ENCODE measurements at regions not wholly inside any gene's neighbourhood (a gene's known extent, or its start where the extent isn't known, plus 50 kb on each side); places are given as distances from the start of the nearest gene placed in this dataset.

DNA sequence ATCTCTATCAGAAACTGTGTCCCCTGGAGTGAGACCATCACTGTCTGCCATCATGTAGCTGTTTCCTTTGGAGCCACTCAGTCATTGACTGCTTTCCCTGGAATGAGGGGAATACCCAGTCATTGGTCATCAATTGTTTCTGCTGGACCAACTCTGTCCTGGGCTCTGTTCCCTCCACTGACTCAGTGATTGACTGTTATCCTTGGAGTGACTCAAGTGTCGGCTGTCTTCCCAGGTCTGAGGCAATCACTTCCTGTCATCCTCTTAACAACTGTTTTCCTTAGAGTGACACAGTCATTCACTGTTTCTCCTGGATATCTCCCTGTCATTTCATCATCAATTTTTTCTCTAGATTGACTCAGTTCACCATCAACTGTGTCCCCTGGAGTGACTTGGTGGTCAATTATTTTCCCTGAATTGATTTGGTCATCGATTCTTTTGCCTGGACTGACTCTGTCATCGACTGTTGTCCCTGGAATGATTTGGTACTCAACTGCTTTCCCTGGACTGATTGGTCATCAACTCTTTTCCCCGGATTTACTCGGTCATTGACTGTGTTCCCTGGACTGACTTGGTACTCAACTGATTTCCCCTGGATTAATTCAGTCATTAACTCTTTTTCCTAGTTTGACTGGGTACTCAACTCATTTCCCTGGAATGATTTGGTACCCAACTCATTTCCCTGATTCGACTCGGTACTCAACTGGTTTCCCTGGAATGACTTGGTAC, 327.9 kb upstream of the VCX start:
- Mint-ChIP-seq H3K4me3 (no peak overlapping the region), H3K9me3 (peaks cover 0 to 6% (median 2%) of the 10 kb centered on the region in 11 donors), H3K27ac (no peak overlapping the region), H3K4me1 (no peaks in the 10 kb centered on the region), H3K27me3 (no peaks in the 10 kb centered on the region), H3K36me3 (no peaks in the 10 kb centered on the region)
- H3K4me1 ChIP-seq (ENCODE audit: control insufficient read depth in 2 of 2, insufficient read depth in 2 of 2, low read length in 2 of 2) = no peaks in the 10 kb centered on the region
- no peaks in the 10 kb centered on the region for H3K9me3 ChIP-seq (ENCODE audit: control insufficient read depth in 2 of 3, low read length in 3 of 3)
- H3K4me3 ChIP-seq (ENCODE audit: low read length) = no peak overlapping the region
- no peak for DNase-seq
- ATAC-seq = no peak
- H3K36me3 ChIP-seq (ENCODE audit: control insufficient read depth in 2 of 3, insufficient read depth in 3 of 3, low read length in 3 of 3) = no peaks in the 10 kb centered on the region
- ChIA-PET POLR2A (no interaction called here), CTCF (no interaction called here)
- H3K27ac ChIP-seq (ENCODE audit: low read depth, low read length) = no peak overlapping the region
- no peaks in the 10 kb centered on the region for H3K27me3 ChIP-seq (ENCODE audit: control insufficient read depth in 2 of 2, insufficient read depth in 2 of 2, low read length in 2 of 2)
- intact Hi-C loops (cut with micrococcal nuclease) = no loop called here

DNA sequence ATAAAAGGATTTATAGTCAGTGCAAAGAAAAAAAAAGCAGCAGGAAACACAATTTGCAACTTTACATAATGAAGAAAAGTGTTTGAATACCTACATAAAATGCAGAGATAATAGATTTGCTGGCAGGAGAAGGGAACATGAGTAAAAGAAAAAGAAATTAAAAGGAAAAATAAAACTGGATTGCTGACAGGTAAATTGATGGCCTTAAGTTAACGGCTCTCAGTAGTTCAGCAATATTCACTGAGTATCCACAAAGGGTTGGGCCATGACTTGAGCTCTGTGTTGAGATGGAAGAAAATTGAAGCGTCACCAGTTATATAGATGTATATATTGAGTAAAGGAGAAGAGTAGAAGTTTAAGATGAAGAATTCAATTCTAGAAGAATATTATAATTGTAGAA, 330.1 kb upstream of the VCX start:
- Mint-ChIP-seq H3K27ac (no peak overlapping the region), H3K4me3 (no peak overlapping the region), H3K27me3 (no peaks in the 10 kb centered on the region), H3K36me3 (no peaks in the 10 kb centered on the region), H3K9me3 (peaks cover 0 to 6% (median 0%) of the 10 kb centered on the region in 11 donors), H3K4me1 (no peaks in the 10 kb centered on the region)
- H3K4me1 ChIP-seq (ENCODE audit: control insufficient read depth in 2 of 2, insufficient read depth in 2 of 2, low read length in 2 of 2) = no peaks in the 10 kb centered on the region
- H3K27me3 ChIP-seq (ENCODE audit: control insufficient read depth in 2 of 2, insufficient read depth in 2 of 2, low read length in 2 of 2) = no peaks in the 10 kb centered on the region
- no peaks in the 10 kb centered on the region for H3K36me3 ChIP-seq (ENCODE audit: control insufficient read depth in 2 of 3, insufficient read depth in 3 of 3, low read length in 3 of 3)
- no peak overlapping the region for H3K27ac ChIP-seq (ENCODE audit: low read depth, low read length)
- ChIA-PET POLR2A (no interaction called here), CTCF (no interaction called here)
- ATAC-seq = no peak
- DNase-seq = no peak
- no peak overlapping the region for H3K4me3 ChIP-seq (ENCODE audit: low read length)
- intact Hi-C loops (cut with micrococcal nuclease) = no loop called here
- H3K9me3 ChIP-seq (ENCODE audit: control insufficient read depth in 2 of 3, low read length in 3 of 3) = no peaks in the 10 kb centered on the region

DNA sequence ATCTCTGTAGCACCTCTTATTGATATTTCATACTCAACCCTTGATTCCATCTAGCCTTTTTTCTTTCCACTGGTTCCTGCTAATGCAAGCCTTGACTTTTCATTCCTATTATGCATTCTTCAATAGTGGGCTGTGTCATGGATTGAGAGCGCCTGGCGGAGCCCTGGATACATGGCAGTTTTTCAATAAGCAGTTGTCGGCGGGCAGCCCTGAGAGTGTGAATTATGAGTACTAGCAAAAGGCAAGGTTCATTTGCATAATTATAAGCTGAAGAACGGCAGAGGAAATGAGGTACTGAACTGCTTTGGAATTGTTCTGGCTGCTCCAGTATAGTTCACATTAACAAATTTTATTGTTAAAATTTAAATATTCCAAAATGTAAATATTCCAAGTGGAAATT, 339.7 kb upstream of the VCX start:
- Histone ChIP-seq H3K4me1 (ENCODE audit: control insufficient read depth in 2 of 2, insufficient read depth in 2 of 2, low read length in 2 of 2) (no peaks in the 10 kb centered on the region), H3K27ac (ENCODE audit: low read depth, low read length) (no peak overlapping the region), H3K27me3 (ENCODE audit: control insufficient read depth in 2 of 2, insufficient read depth in 2 of 2, low read length in 2 of 2) (no peaks in the 10 kb centered on the region), H3K36me3 (ENCODE audit: control insufficient read depth in 2 of 3, insufficient read depth in 3 of 3, low read length in 3 of 3) (no peaks in the 10 kb centered on the region), H3K9me3 (ENCODE audit: control insufficient read depth in 2 of 3, low read length in 3 of 3) (no peaks in the 10 kb centered on the region), H3K4me3 (ENCODE audit: low read length) (no peak overlapping the region)
- H3K27me3 Mint-ChIP-seq = no peaks in the 10 kb centered on the region
- intact Hi-C loops (cut with micrococcal nuclease) = no loop called here
- H3K36me3 Mint-ChIP-seq = no peaks in the 10 kb centered on the region
- peaks cover 0 to 16% (median 5%) of the 10 kb centered on the region in 11 donors for H3K9me3 Mint-ChIP-seq
- CTCF ChIA-PET = no interaction called here
- POLR2A ChIA-PET = no interaction called here
- H3K4me3 Mint-ChIP-seq = no peak overlapping the region
- ATAC-seq (no peak), DNase-seq (no peak)
- H3K27ac Mint-ChIP-seq = no peak overlapping the region
- H3K4me1 Mint-ChIP-seq = no peaks in the 10 kb centered on the region

DNA sequence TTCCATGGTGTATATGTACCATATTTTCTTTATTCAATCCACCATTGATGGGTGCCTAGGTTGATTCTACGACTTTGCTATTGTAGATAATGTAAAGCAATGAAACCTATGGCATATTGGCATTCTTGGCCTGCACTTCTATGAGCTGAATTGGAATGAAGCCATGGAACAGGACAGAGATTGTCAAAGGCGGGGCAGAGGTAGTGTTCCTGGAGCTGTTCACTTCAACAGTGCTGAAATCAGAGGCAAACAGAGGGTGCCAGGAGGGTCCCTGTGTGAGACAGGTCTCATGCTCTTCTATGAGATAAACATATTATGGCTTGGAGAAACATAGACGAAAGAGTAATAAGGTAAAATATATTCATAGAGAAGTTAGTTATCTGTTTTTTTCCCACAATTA, 342.6 kb upstream of the VCX start:
- intact Hi-C loops (cut with micrococcal nuclease) = no loop called here
- Mint-ChIP-seq H3K9me3 (peaks cover 0 to 13% (median 3%) of the 10 kb centered on the region in 11 donors), H3K36me3 (no peaks in the 10 kb centered on the region), H3K27me3 (no peaks in the 10 kb centered on the region), H3K4me3 (no peak overlapping the region), H3K4me1 (no peaks in the 10 kb centered on the region), H3K27ac (no peak overlapping the region)
- Histone ChIP-seq H3K4me1 (ENCODE audit: control insufficient read depth in 2 of 2, insufficient read depth in 2 of 2, low read length in 2 of 2) (no peaks in the 10 kb centered on the region), H3K27ac (ENCODE audit: low read depth, low read length) (no peak overlapping the region), H3K9me3 (ENCODE audit: control insufficient read depth in 2 of 3, low read length in 3 of 3) (no peaks in the 10 kb centered on the region), H3K27me3 (ENCODE audit: control insufficient read depth in 2 of 2, insufficient read depth in 2 of 2, low read length in 2 of 2) (no peaks in the 10 kb centered on the region), H3K4me3 (ENCODE audit: low read length) (no peak overlapping the region), H3K36me3 (ENCODE audit: control insufficient read depth in 2 of 3, insufficient read depth in 3 of 3, low read length in 3 of 3) (no peaks in the 10 kb centered on the region)
- POLR2A ChIA-PET = no interaction called here
- DNase-seq (no peak), ATAC-seq (no peak)
- CTCF ChIA-PET = no interaction called here

DNA sequence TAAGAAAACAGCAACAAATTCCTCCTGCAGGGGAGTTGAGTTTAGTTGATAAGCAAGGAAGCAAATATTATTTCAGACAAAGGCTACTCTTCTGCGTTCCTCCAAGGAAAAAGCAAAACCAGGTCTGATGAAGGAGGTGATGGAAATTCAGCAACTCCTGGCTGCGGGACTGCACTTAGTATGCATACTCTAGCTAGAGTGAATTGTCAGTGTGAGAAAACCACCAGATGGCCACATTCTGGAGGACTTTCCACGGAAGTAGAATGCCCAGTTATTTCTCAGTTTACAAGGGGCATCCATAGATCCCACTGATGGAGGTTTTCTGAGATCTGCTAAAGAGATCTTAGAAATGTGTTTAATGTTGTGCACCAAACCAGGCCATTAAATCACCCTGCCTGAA, 338.6 kb upstream of the PUDP start:
- ChIA-PET CTCF (no interaction called here), POLR2A (no interaction called here)
- Mint-ChIP-seq H3K27ac (no peak overlapping the region), H3K9me3 (peaks cover 0 to 20% (median 0%) of the 10 kb centered on the region in 11 donors), H3K36me3 (no peaks in the 10 kb centered on the region), H3K27me3 (no peaks in the 10 kb centered on the region), H3K4me3 (no peak overlapping the region), H3K4me1 (no peaks in the 10 kb centered on the region)
- intact Hi-C loops (cut with micrococcal nuclease) = no loop called here
- H3K4me3 ChIP-seq (ENCODE audit: low read length) = no peak overlapping the region
- H3K36me3 ChIP-seq (ENCODE audit: control insufficient read depth in 2 of 3, insufficient read depth in 3 of 3, low read length in 3 of 3) = no peaks in the 10 kb centered on the region
- no peak for ATAC-seq
- no peak for DNase-seq
- H3K27ac ChIP-seq (ENCODE audit: low read depth, low read length) = no peak overlapping the region
- H3K9me3 ChIP-seq (ENCODE audit: control insufficient read depth in 2 of 3, low read length in 3 of 3) = no peaks in the 10 kb centered on the region
- H3K27me3 ChIP-seq (ENCODE audit: control insufficient read depth in 2 of 2, insufficient read depth in 2 of 2, low read length in 2 of 2) = no peaks in the 10 kb centered on the region
- no peaks in the 10 kb centered on the region for H3K4me1 ChIP-seq (ENCODE audit: control insufficient read depth in 2 of 2, insufficient read depth in 2 of 2, low read length in 2 of 2)

DNA sequence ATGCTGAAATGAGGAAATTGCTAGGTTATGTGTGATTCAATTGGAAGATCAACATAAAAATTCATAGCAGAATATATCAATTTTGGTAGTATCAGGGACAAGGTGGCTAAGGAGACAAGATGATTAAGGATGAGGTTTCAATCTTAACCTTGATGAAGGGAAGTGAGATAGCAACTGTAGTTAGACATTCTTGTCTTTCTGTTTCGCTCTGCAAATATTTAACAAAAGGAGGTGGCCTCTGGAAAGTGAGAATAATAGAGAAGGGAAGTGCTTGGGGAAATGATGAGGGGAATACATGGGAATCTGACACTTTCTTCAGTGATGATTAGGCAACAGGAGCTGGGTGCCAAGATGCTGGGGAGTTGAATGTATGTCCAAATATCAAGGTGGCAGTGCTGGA, 337.1 kb upstream of the PUDP start:
- POLR2A ChIA-PET = no interaction called here

GRCh38 chrX:7480721-7481120, 332.8 kb upstream of the PUDP start:
- no peak overlapping the region for H3K4me3 ChIP-seq (ENCODE audit: low read length)
- H3K27me3 ChIP-seq (ENCODE audit: control insufficient read depth in 2 of 2, insufficient read depth in 2 of 2, low read length in 2 of 2) = no peaks in the 10 kb centered on the region
- no peak for DNase-seq
- intact Hi-C loops (cut with micrococcal nuclease) = no loop called here
- H3K4me1 ChIP-seq (ENCODE audit: control insufficient read depth in 2 of 2, insufficient read depth in 2 of 2, low read length in 2 of 2) = no peaks in the 10 kb centered on the region
- no peaks in the 10 kb centered on the region for H3K36me3 ChIP-seq (ENCODE audit: control insufficient read depth in 2 of 3, insufficient read depth in 3 of 3, low read length in 3 of 3)
- H3K36me3 Mint-ChIP-seq = no peaks in the 10 kb centered on the region
- no peak overlapping the region for H3K27ac ChIP-seq (ENCODE audit: low read depth, low read length)
- peaks cover 0 to 25% (median 2%) of the 10 kb centered on the region in 11 donors for H3K9me3 Mint-ChIP-seq
- H3K4me3 Mint-ChIP-seq = no peak overlapping the region
- no peaks in the 10 kb centered on the region for H3K9me3 ChIP-seq (ENCODE audit: control insufficient read depth in 2 of 3, low read length in 3 of 3)
- no peak for ATAC-seq
- POLR2A ChIA-PET = no interaction called here
- H3K27ac Mint-ChIP-seq = no peak overlapping the region
- CTCF ChIA-PET = no interaction called here
- H3K4me1 Mint-ChIP-seq = no peaks in the 10 kb centered on the region
- no peaks in the 10 kb centered on the region for H3K27me3 Mint-ChIP-seq

More for the DNA sequence above, 337.1 kb upstream of the PUDP start:
- no peak for DNase-seq
- Histone ChIP-seq H3K4me3 (ENCODE audit: low read length) (no peak overlapping the region), H3K36me3 (ENCODE audit: control insufficient read depth in 2 of 3, insufficient read depth in 3 of 3, low read length in 3 of 3) (no peaks in the 10 kb centered on the region), H3K27me3 (ENCODE audit: control insufficient read depth in 2 of 2, insufficient read depth in 2 of 2, low read length in 2 of 2) (no peaks in the 10 kb centered on the region), H3K4me1 (ENCODE audit: control insufficient read depth in 2 of 2, insufficient read depth in 2 of 2, low read length in 2 of 2) (no peaks in the 10 kb centered on the region), H3K27ac (ENCODE audit: low read depth, low read length) (no peak overlapping the region), H3K9me3 (ENCODE audit: control insufficient read depth in 2 of 3, low read length in 3 of 3) (no peaks in the 10 kb centered on the region)
- no peak for ATAC-seq
- peaks cover 0 to 20% (median 0%) of the 10 kb centered on the region in 11 donors for H3K9me3 Mint-ChIP-seq
- no peaks in the 10 kb centered on the region for H3K27me3 Mint-ChIP-seq
- CTCF ChIA-PET = no interaction called here
- no peaks in the 10 kb centered on the region for H3K4me1 Mint-ChIP-seq
- H3K4me3 Mint-ChIP-seq = no peak overlapping the region
- intact Hi-C loops (cut with micrococcal nuclease) = no loop called here
- H3K27ac Mint-ChIP-seq = no peak overlapping the region
- no peaks in the 10 kb centered on the region for H3K36me3 Mint-ChIP-seq

Data from naive thymus-derived CD4-positive, alpha-beta T cell (primary cell).